ENCODE measurements at regions not wholly inside any gene's neighbourhood (a gene's known extent, or its start where the extent isn't known, plus 50 kb on each side); places are given as distances from the start of the nearest gene placed in this dataset.

DNA sequence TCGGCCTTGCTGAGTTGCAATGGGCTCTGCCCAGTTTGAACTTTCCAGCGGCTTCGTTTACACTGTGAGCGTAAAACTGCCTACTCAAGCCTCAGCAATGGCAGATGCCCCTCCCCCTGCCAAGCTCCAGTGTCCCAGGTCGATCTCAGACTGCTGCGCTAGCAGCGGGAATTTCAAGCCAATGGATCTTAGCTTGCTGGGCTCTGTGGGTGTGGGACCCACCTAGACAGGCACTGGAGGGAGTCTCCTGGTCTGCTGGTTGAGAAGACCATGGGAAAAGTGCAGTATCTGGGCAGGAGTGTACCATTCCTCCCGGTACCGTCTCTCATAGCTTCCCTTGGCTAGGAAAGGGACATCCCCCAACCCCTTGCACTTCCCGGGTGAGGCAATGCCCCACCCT, 88.2 kb downstream of the KLHL28 start:
- no peak for TF ChIP-seq POLR2A (IDR thresholded peaks at IDR 0.05; ENCODE audit: low read length)
- TF ChIP-seq GATA1 (IDR thresholded peaks at IDR 0.05; ENCODE audit: low read depth, low read length), result no peak

All from erythroblast (primary cell).